Activated CD8-positive, alpha-beta T cell treated with anti-CD3 and anti-CD28 coated beads for 36 hours (primary cell): ENCODE measurements at regions not wholly inside any gene's neighbourhood (a gene's known extent, or its start where the extent isn't known, plus 50 kb on each side); places are given as distances from the start of the nearest gene placed in this dataset.

Experiments
- ATAC-seq: fragments of 200-7000 bp; cut with Tn5 transposase; one replicate; pipeline ENCODE4 v1.10.0; 2021; ENCODE audit warnings: mild to moderate bottlenecking, moderate library complexity
- CTCF ChIA-PET: fragments of 350-600 bp; sonication (Branson Sonifier 250); formaldehyde crosslinking; loops from one replicate; lab custom pipeline; 2021; ENCODE audit warnings: antibody characterized with exemption; lab: Charles Lee
- POLR2A ChIA-PET: fragments of 350-600 bp; sonication (Branson Sonifier 250); formaldehyde crosslinking; loops from one replicate; lab custom pipeline; 2021; ENCODE audit warnings: antibody characterized with exemption; lab: Charles Lee
- DNase-seq: peaks from one replicate; pipeline ENCODE4 v3.0.0-alpha.2; 2020
- H3K27ac Mint-ChIP-seq: one replicate; pipeline ENCODE4 v1.8.0; 2021; ENCODE audit warnings: mild to moderate bottlenecking, mixed read lengths
- H3K27me3 Mint-ChIP-seq: one replicate; pipeline ENCODE4 v1.8.0; 2021; ENCODE audit warnings: mixed read lengths
- H3K36me3 Mint-ChIP-seq: one replicate; pipeline ENCODE4 v1.8.0; 2021; ENCODE audit warnings: low read depth, mixed read lengths
- H3K4me1 Mint-ChIP-seq: one replicate; pipeline ENCODE4 v1.8.0; 2021; ENCODE audit warnings: low read depth, mixed read lengths
- H3K4me3 Mint-ChIP-seq: one replicate; pipeline ENCODE4 v1.8.0; 2021; ENCODE audit warnings: mild to moderate bottlenecking, moderate library complexity, mixed read lengths
- H3K9me3 Mint-ChIP-seq: one replicate; pipeline ENCODE4 v1.8.0; 2021; ENCODE audit warnings: mixed read lengths
- CTCF ChIP-seq: fragments of 200-600 bp; IDR thresholded peaks from one replicate; pipeline ENCODE4 v1.8.0; 2022; ENCODE audit warnings: antibody characterized with exemption, mild to moderate bottlenecking
- intact Hi-C: fragments of 100-400 bp; cut with micrococcal nuclease; formaldehyde crosslinking; loops from one replicate; pipeline ENCODE4 v1.10.0; 2022

- Mint-ChIP-seq H3K27ac (no peak overlapping the region), H3K36me3 (no peaks in the 10 kb centered on the region), H3K9me3 (no peaks in the 10 kb centered on the region), H3K4me1 (no peaks in the 10 kb centered on the region), H3K4me3 (no peak overlapping the region), H3K27me3 (no peaks in the 10 kb centered on the region)
- intact Hi-C loops: no loop called here
- DNase-seq (no peak), ATAC-seq (no peak)
- POLR2A ChIA-PET: interaction anchor here (0.6 kb wide), 1 partner anchor 208 kb away, joined by 3 read pairs; no protein-coding TSS in a partner anchor
- CTCF ChIA-PET: no interaction called here
- TF ChIP-seq CTCF: no peak
Measured at GRCh38 chr4:141416677-141417363, 196.1 kb downstream of the ZNF330 start.

GRCh38 chr4:141417387-141417786, 196.7 kb downstream of the ZNF330 start:
- CTCF ChIA-PET: no interaction called here
- no peak for DNase-seq
- no peak for ATAC-seq
- H3K27ac Mint-ChIP-seq: no peak overlapping the region
- H3K27me3 Mint-ChIP-seq: no peaks in the 10 kb centered on the region
- TF ChIP-seq CTCF: no peak
- no peaks in the 10 kb centered on the region for H3K36me3 Mint-ChIP-seq
- POLR2A ChIA-PET: interaction anchor here (0.6 kb wide), 1 partner anchor 209 kb away, joined by 3 read pairs; no protein-coding TSS in a partner anchor
- H3K9me3 Mint-ChIP-seq: no peaks in the 10 kb centered on the region
- no peaks in the 10 kb centered on the region for H3K4me1 Mint-ChIP-seq
- intact Hi-C loops: no loop called here
- no peak overlapping the region for H3K4me3 Mint-ChIP-seq

GRCh38 chr4:141425124-141425523, 204.4 kb downstream of the ZNF330 start:
- Mint-ChIP-seq H3K27ac (no peak overlapping the region), H3K36me3 (no peaks in the 10 kb centered on the region), H3K4me1 (no peaks in the 10 kb centered on the region), H3K4me3 (no peak overlapping the region), H3K9me3 (no peaks in the 10 kb centered on the region), H3K27me3 (no peaks in the 10 kb centered on the region)
- no peak for TF ChIP-seq CTCF
- DNase-seq (no peak), ATAC-seq (no peak)
- ChIA-PET CTCF (no interaction called here), POLR2A (no interaction called here)
- intact Hi-C loops: no loop called here

- Mint-ChIP-seq H3K36me3 (no peaks in the 10 kb centered on the region), H3K4me3 (no peak overlapping the region), H3K27ac (no peak overlapping the region), H3K27me3 (no peaks in the 10 kb centered on the region), H3K4me1 (no peaks in the 10 kb centered on the region), H3K9me3 (no peaks in the 10 kb centered on the region)
- no peak for ATAC-seq
- ChIA-PET CTCF (no interaction called here), POLR2A (no interaction called here)
- TF ChIP-seq CTCF: no peak
- no peak for DNase-seq
- intact Hi-C loops: no loop called here
Measured at GRCh38 chr4:141427726-141428296, 207.1 kb downstream of the ZNF330 start.

GRCh38 chr4:141429933-141430332, 206.4 kb upstream of the IL15 start:
- no peak for ATAC-seq
- Mint-ChIP-seq H3K4me3 (no peak overlapping the region), H3K9me3 (no peaks in the 10 kb centered on the region), H3K27ac (no peak overlapping the region), H3K36me3 (no peaks in the 10 kb centered on the region), H3K4me1 (no peaks in the 10 kb centered on the region), H3K27me3 (no peaks in the 10 kb centered on the region)
- DNase-seq: no peak
- intact Hi-C loops: no loop called here
- ChIA-PET POLR2A (no interaction called here), CTCF (no interaction called here)
- TF ChIP-seq CTCF: no peak
